UCSD-AML1 (cell line): ENCODE measurements at regions not wholly inside any gene's neighbourhood (a gene's known extent, or its start where the extent isn't known, plus 50 kb on each side); places are given as distances from the start of the nearest gene placed in this dataset.

ENCODE experiments used
- DNase-seq: peaks from one replicate; lab custom pipeline; 2025; ENCODE audit not compliant: unreplicated experiment; lab: John Stamatoyannopoulos, UW

DNA sequence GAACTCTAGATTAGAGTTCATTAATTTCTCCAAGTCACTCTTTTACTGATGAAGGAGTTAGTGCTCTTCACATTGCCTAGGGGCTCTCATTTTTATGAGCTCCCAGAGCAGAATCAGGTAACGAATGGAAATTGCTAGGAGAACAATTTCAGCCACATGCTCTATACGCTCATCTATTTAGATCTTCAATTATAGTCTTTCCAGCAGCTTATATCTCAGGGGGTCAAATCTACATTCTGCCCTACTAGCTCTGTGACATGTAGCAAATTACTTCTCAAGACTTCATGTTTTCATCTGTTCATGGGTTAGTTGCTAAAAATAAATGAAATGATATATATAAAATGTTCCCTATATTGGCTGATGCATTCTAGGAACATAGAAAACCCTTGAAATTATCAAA, 183.6 kb downstream of the PLPP3 start:
- DNase-seq, result no peak

GRCh38 chr1:56394298-56394697, 185.1 kb downstream of the PLPP3 start:
- no peak for DNase-seq

DNA sequence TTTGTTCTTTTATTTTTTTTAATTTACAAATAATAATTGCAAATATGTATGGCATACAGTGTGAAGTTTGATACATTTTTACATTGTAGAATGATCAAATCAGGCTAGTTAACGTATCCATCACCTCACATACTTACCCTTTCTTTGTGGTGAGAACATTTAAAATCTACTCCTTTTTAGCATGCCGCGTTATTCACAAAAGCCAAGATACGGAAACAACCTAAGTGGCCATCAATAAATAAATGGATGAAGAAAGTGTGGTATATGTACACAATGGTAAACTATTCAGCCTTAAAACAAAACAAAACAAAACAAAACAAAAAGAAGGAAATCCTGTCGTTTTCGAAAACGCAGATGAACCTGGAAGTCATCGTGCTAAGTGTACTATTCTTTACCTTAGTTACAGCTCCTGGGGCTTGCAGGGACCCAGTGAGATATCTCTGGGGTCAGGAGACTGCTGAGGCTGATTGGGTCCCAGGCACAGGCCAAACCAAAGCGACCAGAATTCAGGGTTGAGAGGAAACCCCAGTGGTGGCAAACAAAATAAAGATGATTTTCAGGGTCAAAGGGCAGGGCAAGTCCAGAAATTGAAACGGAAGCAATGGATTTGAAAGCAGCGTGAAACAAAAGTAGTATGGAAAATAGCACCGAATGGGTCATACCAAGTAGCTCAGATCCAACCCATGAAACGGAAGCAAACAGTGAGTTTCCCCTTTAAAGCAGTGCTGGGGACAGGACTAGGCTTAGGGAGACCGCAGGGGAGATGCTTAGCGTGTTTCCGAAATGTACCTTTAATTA, 188.2 kb downstream of the PLPP3 start:
- no peak for DNase-seq

- DNase-seq, result no peak
Observed at GRCh38 chr1:56390232-56390867, 189.0 kb downstream of the PLPP3 start.

DNA sequence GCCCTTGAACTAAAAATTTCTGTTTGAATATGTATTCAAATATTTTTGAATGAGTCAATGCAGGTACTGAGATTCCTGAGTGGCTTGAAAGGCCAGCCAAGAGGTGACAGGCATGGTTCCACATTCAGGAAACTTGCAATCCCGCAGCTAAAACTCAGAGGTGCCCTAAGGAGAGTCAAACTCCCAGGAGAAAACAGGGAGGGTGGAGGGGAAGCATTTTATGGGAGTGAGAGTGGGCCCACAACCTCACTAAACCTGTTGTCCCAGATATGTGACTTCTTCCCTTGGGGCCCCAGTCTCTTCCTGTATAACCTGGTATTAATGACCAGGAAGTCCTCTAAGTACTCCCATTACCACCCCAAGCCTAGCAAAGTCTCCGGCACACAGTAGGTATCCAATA, 189.6 kb downstream of the PLPP3 start:
- no peak for DNase-seq

DNA sequence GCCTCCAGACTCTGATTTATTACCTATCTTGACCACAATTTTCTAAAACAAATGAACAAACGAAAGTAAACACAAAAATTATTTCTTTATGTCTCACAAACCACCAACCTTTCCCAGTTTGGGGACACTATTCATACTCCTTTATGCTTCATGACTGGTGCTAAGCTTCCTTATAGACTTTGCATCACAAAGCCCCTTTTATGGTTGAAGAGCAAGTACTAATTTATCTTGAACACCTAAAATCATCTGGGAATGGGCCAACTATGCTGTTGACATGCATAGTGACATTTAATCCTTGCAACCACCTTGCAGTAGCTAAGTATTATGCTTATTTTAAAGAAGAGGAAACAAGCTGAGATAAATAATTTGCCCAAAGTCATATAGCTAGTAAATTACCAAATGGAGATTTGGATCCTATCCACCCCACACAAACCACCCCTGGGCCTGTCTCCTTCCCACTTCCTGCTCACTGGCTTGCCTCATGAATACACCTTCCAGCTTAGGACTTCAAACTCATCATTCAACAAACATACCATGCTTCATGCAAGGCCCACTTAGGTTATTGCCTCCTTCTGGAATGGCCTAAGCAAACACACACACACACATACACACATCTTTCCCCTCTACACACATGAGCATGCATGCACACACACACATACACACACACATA, 192.2 kb downstream of the PLPP3 start:
- DNase-seq, result no peak

GRCh38 chr1:56385314-56385713, 194.0 kb downstream of the PLPP3 start:
- no peak for DNase-seq

- DNase-seq, result no peak
Observed at GRCh38 chr1:56382929-56383328, 196.4 kb downstream of the PLPP3 start.

- DNase-seq, result no peak
Observed at GRCh38 chr1:56380531-56380930, 198.8 kb downstream of the PLPP3 start.

DNA sequence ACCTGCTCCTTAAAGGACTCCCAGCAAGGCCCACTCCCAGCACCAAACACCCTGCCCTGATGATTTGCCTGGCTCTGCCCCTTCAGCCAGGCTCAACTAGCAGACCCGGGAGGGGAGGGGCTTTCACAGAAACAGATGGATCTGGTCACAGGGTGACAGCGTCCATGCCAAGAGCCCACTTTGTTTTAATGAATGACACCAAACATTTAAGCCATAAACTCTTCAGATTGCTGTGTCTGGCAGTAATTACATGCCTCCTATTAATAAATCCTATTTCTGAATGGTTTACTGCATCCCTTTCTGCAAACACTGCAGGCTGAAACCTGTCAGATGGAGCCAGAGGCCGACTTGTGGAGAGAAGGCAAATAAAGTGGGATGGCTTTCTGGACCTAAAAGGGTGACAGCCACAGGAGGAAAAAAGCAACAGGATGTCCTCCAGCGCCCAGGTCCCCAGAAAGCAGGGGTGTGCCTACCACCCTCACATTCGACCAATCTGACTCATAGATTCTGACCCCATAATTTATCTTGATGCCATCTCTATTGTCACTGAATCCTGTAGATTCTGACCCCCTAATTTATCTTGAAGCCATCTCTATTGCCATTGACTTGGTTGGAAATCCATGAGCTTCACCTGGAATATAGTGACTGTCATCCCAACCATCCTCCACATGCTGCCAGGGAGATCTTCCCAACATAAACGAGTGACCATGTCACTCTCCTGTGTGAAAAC, 200.9 kb downstream of the PLPP3 start:
- no peak for DNase-seq

- DNase-seq, result no peak
Observed at GRCh38 chr1:56377431-56377830, 201.9 kb downstream of the PLPP3 start.

GRCh38 chr1:56376188-56376984, 203.0 kb downstream of the PLPP3 start:
- no peak for DNase-seq

DNA sequence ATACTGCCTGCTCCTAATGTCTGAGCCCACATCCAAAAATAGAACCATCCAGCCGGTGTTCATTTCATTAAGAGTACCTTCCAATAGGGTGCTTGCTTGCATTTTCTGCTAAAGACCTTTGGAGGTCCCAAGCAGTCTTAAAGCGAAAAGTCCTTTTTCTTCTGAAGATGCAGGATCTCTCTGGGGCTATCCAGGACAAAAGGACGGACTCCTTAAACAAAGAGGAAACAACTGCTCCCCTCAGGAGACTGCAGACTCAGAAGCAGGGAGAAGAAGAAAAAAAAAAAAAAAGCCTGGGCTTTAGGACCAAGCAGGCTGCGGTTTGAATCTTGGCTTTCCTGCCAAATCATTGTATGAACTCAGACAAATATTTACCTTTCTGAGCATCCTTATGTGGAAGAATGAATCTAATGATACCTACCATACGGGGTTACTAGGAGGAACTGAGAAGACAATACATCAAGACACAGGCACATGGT, 204.0 kb downstream of the PLPP3 start:
- DNase-seq, result no peak

DNA sequence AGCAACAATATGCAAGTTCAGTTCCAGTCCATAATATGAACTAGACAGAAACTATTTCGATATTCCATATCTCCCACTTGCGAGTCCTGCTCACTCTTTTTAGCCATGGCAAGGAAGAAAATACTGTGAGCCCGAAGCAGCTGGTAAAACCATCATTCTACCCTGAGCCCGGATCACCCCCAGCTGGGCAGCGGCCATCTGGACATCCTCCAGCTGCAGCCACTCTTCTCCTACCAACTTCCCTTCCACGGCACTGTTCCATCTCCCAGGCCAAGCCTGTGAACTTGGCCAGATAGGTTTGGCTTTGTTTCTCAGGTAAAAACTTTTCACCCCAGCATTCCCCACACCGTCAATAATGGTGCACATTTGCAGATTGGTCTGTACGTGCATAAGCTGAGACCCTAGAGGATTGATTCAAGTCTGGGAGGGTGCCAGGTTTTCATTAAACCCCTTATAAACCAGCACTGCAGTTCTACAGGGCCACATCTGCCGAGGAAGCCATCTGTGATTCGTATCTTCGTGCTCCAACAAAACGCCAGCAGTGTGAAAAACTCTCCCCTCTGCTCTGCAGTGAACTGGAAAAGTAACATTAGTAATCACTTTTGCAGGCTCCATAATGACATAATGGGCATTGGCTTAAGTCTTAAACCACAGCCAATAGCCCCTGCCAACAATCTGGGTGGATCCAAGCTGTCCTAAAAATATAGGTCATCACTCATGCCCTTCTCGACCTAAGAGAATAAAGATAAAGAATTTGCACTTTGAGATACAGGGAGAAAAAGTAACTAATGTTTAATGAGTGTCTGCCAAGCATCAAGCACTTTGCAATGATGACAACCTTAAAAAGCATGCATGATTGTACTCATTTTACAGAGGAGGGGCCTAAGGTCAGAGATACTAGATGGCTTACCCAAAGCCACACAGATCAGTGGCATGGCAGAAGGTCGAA, 205.1 kb downstream of the PLPP3 start:
- DNase-seq, result no peak

- DNase-seq, result no peak
Observed at GRCh38 chr1:56370513-56370912, 208.8 kb downstream of the PLPP3 start.

DNA sequence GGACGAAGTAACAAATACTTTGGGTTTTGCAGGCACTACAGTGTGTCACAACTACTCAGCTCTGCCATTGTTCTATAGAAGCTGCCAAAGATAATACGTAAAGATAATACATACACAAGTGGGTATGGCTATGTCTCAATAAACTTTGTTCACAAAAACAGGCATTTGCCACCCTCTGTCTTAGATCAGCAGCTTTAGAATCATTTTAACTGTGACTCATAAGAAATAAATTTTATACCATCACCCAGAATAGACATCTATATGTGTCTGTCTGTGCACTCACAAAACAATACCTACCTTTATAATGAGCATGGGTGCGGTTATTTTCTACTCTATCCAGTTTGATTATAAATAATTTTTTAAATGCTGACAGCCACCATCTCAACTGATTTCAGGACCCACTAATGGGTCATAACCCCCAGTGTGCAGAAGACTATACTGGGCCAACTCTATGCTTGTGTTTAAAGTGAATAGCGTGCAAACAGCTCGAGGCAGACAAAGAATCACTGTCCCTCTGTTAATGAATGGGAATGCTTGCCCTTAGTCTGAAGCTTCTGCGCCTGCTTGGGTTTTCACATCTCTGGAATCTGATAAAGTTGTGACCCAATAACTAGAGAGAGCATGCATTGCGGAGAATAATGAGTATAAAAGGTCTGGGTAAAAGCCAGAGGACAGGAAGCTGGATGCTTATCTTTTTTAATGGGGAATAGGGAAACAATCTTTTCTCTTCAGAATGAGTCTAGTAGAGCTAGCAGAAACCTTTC, 216.2 kb downstream of the PLPP3 start:
- DNase-seq, result no peak

DNA sequence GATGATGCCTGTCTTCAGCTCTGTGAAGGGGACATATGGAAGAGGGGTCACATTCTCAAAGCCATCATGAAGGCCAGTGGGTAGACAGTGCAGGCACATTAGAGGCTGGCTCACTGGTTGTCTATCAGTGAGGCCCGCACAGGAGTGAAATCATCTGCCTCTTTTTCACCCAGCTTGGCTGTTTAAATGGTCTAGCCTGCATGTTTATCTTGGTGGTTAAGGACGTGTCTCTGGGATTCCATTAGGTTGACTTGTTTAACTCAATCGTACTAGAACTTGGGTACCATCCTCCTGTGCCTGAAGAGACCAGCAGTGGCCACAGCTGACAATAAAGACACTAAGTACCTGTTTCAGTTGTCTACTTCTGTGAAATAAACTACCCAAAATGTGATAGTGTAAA, 219.3 kb downstream of the PLPP3 start:
- DNase-seq, result no peak

DNA sequence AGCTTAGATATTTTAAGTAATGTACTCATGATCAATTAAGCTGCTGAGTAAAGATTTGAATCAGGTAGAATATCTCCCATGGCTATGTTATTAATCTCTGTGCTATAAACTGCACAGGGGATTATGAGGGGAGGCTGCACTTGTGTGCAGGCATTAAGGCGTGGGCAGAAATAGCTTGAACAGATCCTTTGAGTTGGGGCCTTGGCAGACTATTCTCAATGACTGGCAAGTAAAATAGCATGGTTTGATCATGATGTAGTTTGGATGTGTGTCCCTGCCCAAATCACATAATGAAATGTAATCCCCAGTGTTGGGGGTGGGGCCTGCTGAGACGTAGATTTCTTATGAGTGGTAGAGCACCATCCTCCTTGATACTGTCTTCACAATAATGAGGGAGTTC, 220.3 kb downstream of the PLPP3 start:
- DNase-seq, result no peak
